ENCODE measurements at regions not wholly inside any gene's neighbourhood (a gene's known extent, or its start where the extent isn't known, plus 50 kb on each side); places are given as distances from the start of the nearest gene placed in this dataset.
"Not testable (repeated sequence)": the region's sequence is repeated elsewhere in the genome, so short reads cannot be mapped to it uniquely, and the experiment has no call there.

DNA sequence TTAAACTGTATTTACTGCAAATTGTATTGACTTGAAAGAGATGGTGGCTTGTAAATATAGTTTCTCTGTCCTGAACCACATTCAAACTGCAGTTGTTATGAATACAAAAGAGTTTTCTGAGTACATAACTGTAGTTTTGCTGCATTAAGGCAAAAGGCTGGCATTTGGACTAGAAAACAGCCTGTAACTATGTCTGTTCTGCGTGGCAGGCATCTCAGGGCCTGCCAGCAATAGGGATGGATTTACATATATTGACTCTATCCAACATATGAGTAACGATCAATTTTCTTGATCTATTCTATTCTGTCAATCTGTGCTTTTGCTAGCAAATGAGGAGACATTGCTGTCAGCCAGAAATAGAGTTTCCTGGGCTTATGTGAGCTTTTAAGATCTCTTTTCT lies 174.6 kb downstream of the TMEM26 start:
- no peak for DNase-seq (ENCODE audit: low read depth in 2 of 3, low spot score in 1 of 3)

DNA sequence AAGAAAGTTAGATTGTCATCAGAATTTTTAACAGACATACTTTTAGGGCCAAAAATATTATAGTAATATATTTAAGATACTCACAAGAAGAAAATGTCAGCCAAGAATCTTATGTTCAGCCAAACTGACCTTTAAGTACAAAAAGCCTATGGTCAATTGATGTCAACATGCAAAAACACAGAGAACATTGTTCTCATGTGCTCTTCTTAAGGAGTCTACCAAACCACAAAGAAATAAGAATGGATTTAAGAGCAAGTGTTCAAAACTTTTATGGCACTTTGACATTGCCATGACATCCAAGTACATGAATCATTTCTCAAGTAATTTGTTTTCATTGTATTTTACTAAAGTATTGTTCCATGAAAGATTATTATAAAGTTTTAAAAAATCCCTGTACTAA lies 180.4 kb downstream of the TMEM26 start:
- DNase-seq (ENCODE audit: low read depth in 2 of 3, low spot score in 1 of 3) = no peak

GRCh38 chr10:61271127-61271780 lies 181.9 kb downstream of the TMEM26 start:
- no peak for DNase-seq (ENCODE audit: low read depth in 2 of 3, low spot score in 1 of 3)

- no peak for DNase-seq (ENCODE audit: low read depth in 2 of 3, low spot score in 1 of 3)
These were observed 189.7 kb downstream of the TMEM26 start for GRCh38 chr10:61263518-61263917.

- DNase-seq (ENCODE audit: low read depth in 2 of 3, low spot score in 1 of 3) = no peak
These were observed 190.5 kb downstream of the TMEM26 start for GRCh38 chr10:61262486-61263261.

GRCh38 chr10:61257956-61258496 lies 195.2 kb downstream of the TMEM26 start:
- no peak for DNase-seq (ENCODE audit: low read depth in 2 of 3, low spot score in 1 of 3)

GRCh38 chr10:61257136-61257535 lies 196.0 kb downstream of the TMEM26 start:
- no peak for DNase-seq (ENCODE audit: low read depth in 2 of 3, low spot score in 1 of 3)

DNA sequence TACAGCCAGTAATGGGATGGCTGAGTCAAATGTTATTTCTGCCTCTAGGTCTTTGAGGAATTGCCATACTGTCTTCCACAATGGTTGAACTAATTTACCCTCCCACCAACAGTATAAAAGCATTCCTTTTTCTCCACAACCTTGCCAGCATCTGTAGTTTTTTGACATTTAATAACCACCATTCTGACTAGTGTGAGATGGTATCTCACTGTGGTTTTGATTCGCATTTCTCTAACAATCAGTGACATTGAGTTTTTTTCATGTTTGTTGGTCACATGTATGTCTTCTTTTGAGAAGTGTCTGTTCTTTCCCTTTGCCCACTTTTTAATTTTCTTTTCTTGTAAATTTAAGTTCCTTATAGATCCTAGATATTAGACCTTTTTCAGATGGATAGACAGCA lies 200.9 kb downstream of the TMEM26 start:
- DNase-seq (ENCODE audit: low read depth in 2 of 3, low spot score in 1 of 3) = not testable (repeated sequence)

GRCh38 chr10:61251089-61251488 lies 202.1 kb downstream of the TMEM26 start:
- DNase-seq (ENCODE audit: low read depth in 2 of 3, low spot score in 1 of 3) = no peak

- no peak for DNase-seq (ENCODE audit: low read depth in 2 of 3, low spot score in 1 of 3)
These were observed 203.1 kb downstream of the TMEM26 start for GRCh38 chr10:61250131-61250530.

DNA sequence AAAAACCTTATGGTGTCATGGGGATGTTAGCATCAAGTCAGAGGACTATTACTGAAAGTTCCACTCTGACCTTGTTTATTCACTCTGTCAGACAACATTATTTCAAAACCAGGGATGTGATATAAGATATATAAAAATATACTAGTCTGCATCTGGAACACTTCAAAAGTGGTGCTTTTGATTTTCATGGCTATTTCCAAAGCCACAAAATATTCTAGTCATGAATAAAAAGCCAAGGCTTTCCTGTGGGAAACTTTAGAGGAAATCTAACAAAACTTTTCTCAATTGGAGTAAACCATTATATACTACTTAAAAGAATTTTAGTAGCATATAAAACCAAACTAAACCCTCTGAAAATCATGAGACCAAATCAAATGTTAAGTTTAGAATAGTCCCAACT lies 205.2 kb downstream of the TMEM26 start:
- no peak for DNase-seq (ENCODE audit: low read depth in 2 of 3, low spot score in 1 of 3)

GRCh38 chr10:61244261-61244775 lies 208.9 kb downstream of the TMEM26 start:
- no peak for DNase-seq (ENCODE audit: low read depth in 2 of 3, low spot score in 1 of 3)

DNA sequence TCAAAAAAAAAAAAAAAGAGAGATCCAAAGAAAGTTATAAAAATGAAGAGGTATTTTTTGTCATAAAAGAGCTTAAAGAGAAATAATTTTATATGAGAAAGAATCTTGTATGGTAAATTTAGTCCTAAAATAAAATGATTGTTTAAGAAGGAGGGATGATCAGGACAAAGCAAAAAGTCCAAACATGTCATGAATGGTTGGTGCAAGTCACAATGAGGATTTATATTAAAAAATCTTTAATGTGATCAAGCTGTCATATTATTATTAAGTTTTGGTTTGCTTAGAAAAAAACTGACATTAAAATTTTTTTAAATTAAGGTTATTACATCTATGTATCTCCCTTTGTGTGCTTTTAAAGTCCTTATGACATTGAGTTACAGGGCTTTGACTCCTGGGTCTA lies 220.4 kb downstream of the TMEM26 start:
- DNase-seq (ENCODE audit: low read depth in 2 of 3, low spot score in 1 of 3) = no peak

DNA sequence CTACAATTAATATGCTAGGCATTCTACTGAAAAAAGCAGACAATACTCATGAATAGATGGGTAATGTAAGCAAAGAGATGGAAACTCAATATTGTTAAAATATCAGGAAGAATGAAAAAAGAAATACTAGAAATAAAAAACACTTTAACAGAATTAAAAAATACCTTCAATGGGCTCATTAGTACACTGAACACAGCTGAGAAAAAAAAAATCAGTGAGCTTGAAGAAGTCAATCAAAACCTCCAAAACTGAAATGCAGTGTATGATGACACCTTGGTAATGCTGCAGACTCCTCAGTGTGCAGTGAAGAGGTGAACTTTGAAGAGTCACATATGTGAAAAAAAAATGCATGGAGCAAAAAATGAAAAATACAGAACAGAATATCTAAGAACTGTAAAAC lies 227.2 kb downstream of the TMEM26 start:
- no peak for DNase-seq (ENCODE audit: low read depth in 2 of 3, low spot score in 1 of 3)

GRCh38 chr10:61223576-61223975 lies 229.6 kb downstream of the TMEM26 start:
- no peak for DNase-seq (ENCODE audit: low read depth in 2 of 3, low spot score in 1 of 3)

- DNase-seq (ENCODE audit: low read depth in 2 of 3, low spot score in 1 of 3) = no peak
These were observed 233.5 kb downstream of the TMEM26 start for GRCh38 chr10:61219696-61220095.

DNA sequence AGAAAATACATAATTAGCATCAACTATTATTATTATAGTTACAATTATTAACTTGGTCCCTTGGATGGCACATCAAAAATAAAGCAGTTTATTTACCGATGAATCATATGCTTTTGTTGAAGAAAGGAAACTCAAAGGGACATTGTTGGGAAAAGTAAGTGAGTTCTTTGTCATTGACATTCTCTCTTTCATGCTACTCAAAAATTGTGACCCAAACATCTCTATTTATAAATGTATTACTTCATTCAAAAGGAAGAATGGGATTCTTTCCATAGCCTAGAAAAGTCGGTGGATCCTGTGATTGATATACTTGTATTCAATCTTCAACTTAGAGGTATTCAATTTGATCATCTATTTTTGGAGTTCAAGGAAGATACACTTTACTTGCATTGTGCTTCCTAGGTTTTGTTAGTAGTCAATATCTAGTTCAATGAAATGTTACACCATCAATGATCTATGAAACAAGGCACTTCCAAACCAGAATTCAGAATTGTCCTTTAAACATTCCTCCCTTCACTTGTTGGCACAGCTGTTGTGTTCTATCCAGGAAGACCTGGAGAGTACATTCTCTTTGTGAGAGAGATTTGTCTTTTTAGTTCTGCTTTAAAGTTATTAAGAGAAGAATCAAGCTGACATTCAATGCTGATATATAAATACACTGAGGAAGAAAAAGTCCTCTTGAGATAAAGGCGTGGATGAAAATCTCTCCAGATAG lies 235.2 kb downstream of the TMEM26 start:
- no peak for DNase-seq (ENCODE audit: low read depth in 2 of 3, low spot score in 1 of 3)

DNA sequence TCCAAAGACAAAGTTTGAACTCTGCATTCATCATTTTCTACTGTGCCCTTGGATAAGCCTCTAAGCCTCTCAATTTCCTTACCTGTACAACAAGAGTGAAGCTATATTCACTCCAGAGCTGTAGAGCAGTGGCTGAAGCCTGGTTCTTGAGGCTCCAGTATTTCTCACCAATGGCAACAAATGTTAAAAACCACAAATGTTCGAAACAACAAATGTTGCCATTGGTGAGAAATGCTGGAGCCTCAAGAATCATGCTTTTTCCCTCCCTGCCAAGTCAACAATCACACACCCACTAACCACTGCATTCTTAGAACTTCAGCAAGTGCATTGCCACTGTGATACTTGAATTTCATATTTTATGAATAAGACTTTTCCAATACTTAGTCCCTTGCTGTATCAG lies 237.9 kb downstream of the TMEM26 start:
- no peak for DNase-seq (ENCODE audit: low read depth in 2 of 3, low spot score in 1 of 3)

DNA sequence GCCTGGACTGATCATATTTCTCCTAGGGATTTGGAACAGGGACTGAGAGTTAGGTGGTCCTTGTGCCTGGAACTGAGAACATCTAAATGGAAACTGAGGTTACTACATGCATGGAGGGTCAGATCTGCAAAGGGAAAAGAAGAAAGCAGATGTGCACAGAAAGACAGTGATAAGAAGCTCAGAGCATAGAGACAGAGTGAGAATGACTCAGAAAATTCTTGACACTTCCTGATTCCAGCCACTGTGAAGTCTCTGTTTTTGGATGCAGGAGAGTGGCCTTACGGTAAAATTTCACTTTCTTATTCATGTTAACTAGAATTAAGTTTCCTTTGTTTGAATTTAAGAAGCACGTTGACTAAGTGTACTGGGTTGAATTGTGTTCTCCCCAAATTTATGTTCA lies 241.7 kb downstream of the TMEM26 start:
- DNase-seq (ENCODE audit: low read depth in 2 of 3, low spot score in 1 of 3) = no peak

DNA sequence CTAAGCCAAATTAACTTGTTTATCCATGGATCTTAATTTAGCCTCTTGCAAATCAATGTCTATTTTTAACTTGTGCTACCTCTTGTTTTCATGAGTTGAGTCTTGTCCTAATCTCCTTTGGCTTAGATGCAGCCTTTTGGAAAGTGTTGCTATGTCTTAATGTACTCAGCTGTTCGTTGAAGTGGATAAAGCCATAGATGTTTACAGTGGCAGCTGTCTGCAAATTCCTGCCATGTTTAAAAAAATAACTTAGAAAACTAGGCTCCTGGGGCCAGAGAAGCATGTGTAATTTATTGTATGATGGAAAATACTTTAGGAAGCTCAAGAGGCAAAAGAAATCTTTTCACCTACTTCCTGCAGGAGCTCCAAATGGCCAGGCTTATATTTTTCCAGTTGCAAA lies 253.1 kb upstream of the RHOBTB1 start:
- no peak for DNase-seq (ENCODE audit: low read depth in 2 of 3, low spot score in 1 of 3)

DNA sequence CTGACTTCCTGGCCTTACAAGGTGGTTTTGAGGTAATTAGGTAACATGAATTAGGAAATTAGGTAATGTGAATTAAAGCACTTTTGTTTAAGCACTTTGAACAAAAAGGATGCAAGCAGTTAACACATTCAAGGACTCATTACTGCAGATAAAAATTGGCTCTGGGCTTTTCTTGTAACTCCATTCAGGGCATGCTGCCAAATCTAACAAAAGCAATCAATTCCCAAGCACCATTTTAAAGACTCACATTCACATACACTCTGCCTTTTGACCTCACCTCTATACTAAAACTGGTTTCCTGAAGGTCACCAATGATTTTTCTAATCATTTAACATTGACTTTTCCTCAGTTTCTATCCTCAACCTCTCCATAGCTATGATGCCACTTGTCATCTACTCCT lies 251.2 kb upstream of the RHOBTB1 start:
- no peak for DNase-seq (ENCODE audit: low read depth in 2 of 3, low spot score in 1 of 3)

DNA sequence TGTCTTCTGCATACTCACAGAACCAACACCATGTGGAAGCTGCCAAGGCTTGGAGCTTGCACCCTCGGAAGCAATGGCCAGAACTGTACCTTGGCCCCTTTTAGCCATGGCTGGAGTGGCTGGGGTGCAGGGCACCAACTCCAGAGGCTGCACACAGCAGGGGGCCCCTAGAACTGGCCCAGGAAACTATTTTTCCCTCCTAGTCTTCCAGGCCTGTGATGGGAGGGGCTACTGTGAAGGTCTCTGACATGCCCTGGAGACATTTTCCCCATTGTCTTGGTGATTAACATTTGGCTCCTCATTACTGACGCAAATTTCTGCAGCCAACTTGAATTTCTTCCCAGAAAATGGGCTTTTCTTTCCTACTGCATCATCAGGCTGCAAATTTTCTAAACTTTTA lies 248.6 kb upstream of the RHOBTB1 start:
- not testable (repeated sequence) for DNase-seq (ENCODE audit: low read depth in 2 of 3, low spot score in 1 of 3)
